PC-9 (cell line): ENCODE measurements at regions not wholly inside any gene's neighbourhood (a gene's known extent, or its start where the extent isn't known, plus 50 kb on each side); places are given as distances from the start of the nearest gene placed in this dataset.

Experiments used
- EZH2 ChIP-seq: fragments of 200-600 bp; sonication (generic); IDR thresholded peaks from 2 replicates; pipeline ENCODE4 v1.8.0; 2017; ENCODE audit warnings: antibody characterized with exemption, low read depth
- TF ChIP-seq, protein P1 (sequence below): fragments of 200-600 bp; sonication (generic); conservative IDR thresholded peaks from 2 replicates; pipeline ENCODE4 v1.6.1; 2017; ENCODE audit warnings: mixed run types, antibody characterized with exemption, mild to moderate bottlenecking, moderate library complexity

DNA sequence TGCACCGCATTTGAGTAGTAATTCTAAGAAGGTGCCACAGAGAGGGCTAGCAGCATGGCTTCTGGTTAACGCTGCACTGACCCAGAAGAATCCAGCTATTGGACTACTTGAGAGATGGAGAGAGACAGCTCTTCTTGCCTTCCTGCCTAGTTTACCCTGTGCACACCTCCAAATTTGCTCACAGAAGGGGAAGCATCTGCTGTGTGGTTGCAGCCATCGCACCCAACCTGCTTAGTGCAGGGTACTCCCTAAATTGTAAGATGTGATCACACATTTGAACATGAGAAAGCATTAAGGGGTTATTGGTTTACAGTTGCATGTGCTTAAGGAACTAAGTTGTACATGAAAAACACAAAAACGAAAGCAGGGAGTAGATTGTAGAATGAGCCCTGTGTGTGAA is 122.1 kb downstream of the FOXB1 start:
- TF ChIP-seq, protein P1, sequence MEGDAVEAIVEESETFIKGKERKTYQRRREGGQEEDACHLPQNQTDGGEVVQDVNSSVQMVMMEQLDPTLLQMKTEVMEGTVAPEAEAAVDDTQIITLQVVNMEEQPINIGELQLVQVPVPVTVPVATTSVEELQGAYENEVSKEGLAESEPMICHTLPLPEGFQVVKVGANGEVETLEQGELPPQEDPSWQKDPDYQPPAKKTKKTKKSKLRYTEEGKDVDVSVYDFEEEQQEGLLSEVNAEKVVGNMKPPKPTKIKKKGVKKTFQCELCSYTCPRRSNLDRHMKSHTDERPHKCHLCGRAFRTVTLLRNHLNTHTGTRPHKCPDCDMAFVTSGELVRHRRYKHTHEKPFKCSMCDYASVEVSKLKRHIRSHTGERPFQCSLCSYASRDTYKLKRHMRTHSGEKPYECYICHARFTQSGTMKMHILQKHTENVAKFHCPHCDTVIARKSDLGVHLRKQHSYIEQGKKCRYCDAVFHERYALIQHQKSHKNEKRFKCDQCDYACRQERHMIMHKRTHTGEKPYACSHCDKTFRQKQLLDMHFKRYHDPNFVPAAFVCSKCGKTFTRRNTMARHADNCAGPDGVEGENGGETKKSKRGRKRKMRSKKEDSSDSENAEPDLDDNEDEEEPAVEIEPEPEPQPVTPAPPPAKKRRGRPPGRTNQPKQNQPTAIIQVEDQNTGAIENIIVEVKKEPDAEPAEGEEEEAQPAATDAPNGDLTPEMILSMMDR, result no peak
- no peak for TF ChIP-seq EZH2
